GM21825 (cell line): ENCODE measurements at regions not wholly inside any gene's neighbourhood (a gene's known extent, or its start where the extent isn't known, plus 50 kb on each side); places are given as distances from the start of the nearest gene placed in this dataset.

ENCODE experiments used
- ATAC-seq: cut with Tn5 transposase; IDR thresholded peaks from one replicate; pipeline ENCODE4 v1.9.1; 2021; ENCODE audit warnings: mild to moderate bottlenecking, moderate library complexity; ENCODE audit not compliant: unreplicated experiment

DNA sequence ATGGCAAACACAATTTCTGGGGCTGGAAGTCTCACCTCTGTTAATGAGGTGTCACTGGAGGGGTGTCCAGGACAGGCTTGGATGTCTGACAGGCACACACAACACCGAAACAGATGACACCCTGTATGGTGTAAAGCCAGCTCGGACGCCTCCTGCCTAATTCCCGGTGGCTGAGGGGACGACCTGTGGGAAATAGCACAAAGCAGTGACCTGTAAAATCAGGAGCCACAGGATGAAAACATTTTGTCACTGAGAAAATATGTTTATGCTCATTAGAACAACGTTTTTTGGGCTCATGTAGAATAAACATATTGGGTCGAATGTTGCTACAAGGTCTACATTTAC, 285.0 kb upstream of the RTL1 start:
- no peak for ATAC-seq

DNA sequence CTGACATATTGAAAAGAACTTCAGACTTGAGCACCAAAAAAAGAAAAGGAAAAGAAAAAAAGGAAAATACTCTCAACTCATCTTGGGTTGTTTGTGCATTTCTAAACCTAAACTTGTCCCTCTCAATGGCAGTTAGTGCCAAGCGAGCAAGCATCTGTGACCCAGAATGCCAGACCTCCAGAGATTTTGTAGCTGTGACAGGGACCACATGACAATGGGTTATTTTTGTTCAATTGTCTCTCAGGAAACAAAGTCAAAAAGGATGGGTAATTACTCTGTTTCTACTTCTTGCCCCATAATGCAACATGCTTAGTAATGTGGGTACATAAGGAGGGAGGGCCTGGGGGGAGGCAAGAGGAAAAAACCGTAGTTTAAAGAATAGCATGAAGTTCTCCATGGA, 285.7 kb upstream of the RTL1 start:
- ATAC-seq = no peak

DNA sequence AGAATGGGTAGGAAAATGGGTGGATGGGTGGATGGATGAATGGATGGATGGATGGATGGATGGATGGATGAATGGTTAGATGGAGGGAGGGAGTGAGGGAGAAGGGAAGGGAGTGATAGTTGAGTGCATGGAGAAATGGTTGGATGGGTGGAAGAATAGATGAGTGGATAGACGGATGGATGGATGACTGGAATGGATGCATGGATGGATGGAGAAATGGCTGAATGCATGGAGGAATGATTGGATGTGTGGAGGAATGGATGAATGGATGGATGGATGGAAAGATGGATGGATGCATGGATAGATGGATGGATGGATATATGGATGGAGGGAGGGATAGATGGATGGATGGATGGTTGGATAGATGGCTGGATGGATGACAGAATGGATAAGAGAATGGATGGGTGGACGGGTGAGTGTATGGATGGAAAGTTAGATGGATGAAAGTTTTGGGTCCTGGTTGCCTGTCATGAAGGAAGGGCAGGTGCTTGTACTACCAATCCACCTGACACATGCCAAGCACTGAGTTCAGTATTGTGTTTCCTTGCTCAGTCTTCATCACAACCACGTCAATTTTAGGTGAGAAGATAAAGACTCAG, 286.5 kb upstream of the RTL1 start:
- no peak for ATAC-seq

DNA sequence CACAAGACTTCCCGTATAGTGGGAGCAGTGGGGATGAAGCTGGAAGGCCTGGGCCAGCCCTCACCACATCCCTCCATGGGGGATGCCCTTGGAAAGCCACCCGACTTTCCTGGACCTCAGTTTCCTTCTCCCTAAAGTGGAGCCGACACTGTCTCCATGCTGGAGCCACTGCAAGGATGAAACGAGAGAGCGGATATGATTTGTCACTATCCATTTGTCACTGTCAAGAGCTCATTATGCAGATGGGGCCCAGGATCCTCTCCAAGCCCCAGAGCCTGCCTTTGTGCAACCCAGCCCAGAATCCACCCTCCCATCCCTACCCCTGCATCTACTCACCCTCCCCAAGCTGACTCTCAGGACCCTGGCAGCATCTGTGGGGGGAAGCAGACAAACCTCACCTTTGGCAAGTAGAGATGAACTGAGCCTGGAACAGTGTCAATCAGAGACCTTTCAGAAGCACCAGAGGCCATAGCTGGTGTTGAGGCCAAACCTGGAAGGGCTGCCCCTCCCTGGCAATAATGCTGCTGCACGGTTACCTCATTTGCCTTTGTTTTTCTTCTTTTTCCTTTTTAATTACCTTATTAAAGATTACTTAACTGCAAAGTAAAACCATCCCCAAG, 287.7 kb upstream of the RTL1 start:
- ATAC-seq = no peak

DNA sequence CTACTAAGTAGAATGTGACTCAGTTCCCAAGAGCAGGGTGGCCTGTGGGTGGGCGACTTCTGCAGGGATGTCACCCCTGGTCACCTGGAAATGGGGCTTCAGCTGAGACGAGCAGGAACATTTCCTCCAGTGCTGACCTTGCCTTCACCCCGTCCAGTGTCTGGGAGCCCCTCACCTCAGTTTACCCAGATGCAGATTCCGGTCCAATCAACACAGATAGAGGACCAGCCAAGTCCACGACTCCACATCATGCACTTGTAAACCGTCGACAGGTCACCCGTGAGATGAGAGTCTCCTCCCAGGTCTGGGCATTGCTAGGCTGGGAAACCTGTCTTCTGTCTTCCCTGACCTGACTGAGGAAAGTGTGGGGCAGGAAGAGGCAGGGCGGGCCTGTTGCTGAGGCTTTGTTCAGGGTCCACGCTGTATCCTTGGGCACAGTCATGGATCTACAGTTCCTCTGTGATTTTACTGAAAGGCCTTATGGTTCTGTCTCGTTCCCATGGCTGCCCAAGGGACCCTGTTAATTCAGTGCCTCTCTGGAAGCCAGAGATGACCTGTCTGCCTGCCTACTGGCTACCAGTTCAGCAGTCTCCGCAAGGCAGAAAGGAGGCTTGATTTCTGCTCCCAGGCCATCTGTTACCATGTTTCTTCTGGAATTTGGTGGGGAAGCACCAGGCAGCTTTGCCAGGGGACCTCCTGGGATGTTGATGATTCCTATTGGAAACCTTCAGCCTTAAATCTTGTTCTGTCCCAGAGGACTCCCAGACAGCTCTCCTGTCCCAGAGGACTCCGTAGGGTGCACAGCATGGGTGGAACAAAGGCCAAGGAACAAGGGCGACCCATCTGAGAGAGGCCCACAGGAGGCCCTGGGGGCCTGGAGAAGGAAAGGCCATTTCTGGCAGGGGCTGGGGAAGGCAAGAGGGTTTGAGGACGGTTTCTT, 288.5 kb upstream of the RTL1 start:
- ATAC-seq = no peak

DNA sequence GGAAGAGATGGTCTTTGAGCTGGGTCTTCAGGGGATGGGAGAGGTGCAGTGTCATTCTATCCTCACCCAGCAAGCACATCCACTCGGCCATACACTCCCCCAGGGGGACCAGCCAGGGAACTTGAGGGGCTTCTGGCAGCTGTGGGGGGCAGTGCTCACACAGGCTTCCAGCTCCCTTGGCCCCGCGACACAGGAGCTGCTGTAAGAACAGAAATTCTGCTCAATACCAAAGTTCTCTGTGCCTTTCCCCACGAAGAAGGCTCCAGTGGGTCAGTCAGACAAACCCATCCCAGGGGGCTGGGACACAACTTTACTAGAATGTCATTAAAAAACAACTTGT, 289.1 kb upstream of the RTL1 start:
- no peak for ATAC-seq

DNA sequence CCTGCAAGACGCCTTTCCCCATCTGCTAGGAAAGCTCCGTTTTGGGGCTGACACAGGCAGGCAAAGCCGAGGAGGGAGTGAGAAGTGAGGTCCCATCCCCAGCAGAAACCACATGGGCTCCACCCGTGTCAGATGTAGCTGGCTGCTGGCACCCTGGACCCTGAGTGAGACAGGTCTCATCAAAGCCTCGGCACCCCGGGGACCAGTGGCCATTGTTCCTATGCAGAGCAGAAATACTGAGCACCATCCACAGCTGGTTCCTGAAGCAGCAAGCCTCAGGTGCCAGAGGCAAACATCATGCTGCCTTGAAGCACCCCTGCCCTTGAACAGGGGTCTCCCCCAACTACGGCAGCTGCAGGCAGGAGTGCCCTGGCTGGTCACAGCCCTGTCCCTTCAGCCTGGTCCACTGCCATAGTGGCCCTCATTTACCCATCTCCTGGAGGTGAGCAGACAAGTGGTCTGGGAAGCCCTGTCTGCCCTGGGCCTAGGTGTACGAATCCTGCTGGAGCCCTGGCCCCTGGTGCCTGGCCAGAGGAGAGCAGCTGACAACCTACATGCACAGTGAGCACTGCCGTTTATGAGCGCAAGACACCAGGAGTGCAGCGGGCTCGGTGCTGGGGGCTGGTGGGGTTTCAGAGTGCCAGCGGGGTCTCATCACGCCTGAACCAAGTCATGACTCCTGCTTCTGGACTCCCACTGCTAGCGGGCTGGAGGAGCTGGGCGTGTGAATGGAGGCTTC, 289.8 kb upstream of the RTL1 start:
- no peak for ATAC-seq

DNA sequence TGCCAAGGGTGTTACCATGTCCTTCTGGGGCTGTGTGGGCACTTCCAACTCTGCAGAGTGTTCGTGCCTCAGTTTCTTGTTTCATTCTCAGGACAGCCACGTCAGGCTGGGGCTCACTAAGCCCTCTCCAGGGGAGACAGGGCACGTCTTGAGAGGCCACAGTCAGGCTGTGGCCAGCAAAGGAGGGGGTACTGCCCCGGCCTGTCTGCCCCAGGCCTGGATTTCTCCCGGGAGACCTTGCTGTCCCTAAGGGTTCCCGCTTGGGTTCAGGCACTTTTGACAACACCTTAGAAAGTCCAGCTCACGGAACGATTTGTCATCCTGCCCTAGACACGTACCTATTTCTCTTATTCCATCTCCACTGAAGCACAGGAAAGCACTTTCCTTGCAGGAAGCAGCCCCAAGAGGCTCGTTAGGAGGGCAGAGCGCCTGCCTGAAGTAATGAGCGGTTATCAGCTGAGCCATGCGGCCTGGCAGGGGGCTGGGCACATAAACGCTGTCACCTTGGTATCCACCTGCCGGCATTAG, 290.4 kb upstream of the RTL1 start:
- ATAC-seq = no peak

DNA sequence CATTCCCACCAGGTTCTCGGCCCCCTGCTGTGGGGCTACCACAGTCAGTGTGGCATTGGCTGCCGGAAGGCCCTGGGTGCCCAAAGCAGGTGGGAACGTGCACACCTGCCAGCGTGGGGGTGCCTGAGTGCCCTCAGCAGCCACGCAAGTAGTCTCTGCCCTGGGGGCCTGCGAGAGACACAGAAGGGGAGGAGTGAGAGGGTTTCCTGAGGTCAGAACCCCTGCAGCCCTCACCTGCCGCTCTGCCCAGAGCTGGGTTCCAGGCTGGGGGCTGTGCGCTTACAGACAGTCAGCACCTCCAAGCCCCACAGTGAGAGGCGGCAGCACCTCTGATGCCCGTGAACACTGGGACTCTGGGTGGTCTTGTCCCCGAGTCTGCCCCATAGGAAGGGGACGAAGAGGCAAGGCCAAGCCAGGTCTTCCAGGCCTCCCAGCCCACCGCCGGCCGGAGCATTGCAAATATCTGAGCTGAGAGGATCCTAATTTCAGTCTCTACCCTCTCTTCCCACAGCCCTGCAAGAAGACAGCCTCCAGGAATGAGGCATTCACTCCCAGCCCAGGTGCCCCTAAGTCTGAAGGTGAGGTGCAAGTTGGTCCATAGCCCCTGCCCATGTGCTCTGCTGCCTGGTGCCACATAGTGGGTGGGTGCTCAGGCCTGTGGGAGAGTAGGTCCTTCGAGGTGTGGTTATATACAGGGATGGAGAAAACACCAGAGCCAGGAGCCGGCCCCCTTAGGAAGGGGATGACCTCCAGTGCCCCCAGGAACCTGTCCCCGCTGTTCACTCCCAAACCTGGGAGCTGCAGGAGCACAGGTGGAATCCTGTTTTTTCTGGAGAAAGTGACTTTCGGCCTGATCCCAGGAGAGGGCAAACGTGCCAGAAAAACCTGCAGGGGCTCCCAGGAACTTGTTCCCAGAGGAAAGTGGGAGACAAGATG, 291.1 kb upstream of the RTL1 start:
- no peak for ATAC-seq

DNA sequence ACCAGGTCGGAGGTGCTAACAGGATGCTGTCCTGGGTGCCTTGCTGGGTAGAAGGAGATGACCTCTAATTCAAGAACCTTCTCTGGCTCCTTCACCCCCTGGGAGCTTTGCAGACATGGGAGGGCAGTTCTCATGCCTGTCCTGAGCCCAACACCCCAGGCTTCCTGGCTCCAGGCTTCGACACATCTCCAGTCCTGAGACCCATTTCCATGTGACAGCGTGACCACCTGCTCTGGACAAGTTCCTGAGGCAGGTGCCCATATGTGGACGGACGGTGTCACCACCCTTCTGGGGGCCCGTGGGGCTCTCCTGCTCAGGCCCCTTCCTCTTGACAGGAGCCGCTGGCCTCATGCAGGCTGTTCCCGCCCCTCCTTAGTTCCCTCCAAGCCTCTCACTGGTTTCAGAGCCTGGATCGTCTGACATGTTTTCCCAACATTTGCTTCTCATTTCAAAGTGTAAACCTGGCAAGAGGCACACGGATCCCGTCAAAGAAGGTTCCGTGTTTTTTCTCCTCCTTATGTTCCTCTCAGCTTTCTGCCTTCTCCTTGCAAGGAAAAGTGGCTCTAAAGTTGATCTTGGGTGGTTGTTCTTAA, 291.9 kb upstream of the RTL1 start:
- no peak for ATAC-seq

DNA sequence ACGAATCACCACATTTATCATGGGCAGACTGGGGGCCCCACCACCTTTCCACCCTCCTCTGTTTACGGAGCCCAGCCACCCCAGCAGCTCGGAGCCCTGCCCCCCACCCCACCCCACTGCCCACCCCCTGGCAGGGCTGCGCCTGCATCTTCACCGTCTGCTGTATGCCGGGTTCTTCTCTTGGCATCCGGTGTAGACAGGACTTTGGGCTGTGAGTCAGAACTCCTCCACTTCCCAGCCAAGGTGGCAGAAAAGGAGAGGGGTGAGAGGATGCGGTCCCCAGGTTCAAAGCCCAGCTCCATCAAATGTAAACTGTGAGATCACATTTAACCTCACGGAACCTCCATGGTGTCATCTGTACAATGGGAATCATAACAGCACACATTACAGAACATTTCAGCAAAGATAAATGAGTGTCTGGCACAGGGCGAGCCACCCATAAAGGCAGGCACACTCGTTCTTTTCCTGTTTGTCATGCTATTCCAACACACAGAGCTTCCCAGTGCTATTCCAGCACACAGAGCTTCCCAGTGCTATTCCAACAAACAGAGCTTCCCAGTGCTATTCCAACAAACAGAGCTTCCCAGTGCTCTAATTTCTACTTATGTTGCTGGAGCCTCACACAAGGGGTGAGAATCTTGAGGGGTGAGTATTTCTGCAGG, 292.7 kb upstream of the RTL1 start:
- no peak for ATAC-seq

DNA sequence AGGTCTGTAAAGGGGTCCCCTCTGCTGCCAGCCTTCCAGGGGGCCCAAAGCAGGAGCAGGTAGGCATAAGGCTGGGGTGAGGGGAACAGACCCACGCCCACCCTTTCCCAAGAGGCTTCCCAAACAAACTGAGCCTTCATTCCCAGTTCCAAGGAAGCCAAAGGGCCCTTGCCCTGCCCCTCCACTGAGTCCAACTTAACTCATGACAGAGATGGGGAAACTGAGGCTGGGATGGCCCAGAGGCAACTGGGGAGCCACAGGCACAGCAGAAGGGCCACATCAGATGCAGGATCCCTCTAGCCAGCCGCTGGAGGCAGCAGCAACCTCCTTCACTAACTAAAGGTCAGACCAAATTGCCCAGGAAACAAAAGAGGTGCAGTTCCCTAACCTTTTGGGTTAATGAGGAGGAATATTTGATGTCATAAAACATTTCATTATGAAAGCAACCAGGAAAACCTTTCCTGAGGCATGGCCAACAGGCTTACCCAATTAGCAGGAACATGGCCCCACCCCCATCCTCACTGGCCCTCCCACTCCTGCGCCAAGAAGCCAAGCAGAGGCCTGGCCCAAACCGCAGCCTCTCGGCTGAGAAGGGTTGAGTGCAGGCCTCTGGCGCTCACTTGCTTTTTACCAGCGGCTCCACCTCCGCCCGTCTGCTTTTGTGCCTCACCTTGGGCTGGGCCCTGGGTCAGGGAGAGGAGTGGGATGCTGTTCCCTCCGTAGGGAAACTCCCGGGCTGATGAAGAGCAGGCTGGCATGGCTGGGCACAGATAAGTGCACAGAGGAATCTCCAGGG, 293.5 kb upstream of the RTL1 start:
- ATAC-seq = no peak

DNA sequence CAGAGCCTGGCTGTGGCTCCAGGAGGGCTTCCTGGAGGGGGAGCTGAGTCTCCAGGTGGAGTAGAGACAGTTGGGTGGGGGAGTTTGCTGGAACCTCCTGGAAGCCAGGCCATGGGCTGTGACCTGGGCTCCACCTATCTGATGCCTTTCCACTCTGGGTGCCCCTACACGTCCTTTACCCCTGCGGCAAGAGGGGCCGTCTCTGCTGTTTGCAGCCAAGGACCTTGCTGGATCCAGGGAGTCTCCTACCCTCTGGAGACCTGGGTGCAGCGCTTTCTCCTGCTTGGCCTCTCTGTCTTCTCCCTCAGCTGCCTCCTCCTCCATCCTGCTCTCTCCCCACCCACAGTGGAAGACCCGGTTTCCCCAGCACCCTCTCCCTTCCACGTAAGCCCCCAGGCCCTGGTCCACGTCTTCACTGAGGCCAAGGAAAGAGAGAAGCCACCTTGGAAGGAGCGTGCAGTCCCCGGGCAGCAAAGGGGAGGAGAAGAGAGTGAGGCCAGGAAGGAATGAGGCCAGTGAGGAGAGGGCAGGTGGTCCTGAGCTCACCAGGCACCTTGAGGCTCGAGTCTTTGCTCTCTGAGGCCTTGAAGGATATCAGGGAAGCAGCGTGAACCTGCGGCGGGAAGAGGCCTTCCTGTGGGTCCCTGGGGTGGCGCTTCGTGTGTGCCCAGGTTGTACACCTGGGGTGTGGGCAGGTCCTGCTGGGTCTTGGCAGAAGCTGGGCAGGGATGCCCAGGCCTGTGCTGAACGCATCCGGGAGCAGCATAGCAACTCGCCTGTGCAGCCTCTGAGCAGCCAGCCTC, 294.3 kb upstream of the RTL1 start:
- ATAC-seq = no peak

DNA sequence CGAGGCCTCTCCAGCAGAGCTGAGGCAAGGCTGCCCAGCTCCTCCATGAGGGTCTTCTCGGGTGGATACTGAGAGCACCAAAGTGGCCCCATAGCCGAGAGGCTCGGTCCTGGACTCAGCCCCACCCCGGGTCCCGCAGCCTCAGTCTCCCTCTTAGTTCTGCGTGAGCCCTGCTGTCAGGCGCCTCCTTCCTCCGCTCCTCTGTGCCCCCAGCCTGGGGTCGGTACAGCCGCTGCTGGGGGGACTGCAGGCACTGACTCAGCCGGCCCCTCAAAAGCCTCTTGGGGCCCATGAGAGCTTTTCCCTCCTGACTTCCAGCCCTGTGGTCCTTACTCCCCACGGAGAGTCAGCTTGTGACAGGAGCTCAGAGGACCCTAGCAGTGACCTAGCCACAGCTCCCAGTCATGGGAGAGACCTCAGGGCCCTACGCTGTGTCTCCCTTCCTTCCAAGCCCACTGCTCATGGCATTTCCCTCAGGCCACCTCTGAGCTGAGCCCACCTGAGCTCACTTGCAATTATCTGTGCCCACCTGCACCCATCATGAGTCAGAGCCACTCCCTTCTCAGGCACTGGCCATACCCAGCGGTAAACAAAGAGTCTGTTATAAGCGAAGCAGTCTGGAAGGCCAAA, 295.0 kb upstream of the RTL1 start:
- no peak for ATAC-seq

DNA sequence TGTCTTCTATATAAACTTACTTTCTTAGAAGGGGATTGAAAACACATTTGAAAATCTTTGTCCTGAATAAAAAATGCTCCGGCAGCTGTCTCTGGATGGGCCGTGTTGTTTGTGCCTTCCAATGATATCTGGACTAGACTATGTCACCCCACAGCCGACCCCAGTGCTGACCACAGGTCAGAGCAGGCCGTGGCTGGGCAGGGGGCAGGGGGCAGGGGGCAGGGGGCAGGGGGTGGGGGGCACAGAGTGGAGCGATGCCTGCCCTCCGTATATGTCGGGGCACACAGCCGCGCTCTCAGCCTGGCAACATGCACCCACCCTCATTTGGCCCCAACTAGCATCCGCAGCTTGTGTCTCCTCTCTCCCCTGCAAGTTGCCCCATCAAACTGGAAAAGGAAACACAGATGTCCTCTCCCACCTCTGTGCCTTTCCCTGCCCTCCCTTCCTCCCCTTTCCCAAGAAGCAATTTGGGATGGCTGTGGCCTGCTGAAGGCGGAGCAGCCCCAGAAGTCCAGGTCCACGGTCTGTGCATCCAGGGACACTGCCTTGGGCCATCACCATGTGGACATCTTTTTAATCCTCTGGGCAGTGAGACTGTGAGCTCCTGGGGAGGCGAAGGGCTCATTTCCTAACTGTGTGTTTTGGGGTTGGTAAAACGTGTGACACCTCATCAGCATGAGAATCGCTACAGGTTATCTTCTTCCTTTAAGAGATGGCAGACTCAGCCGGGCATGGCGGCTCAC, 295.7 kb upstream of the RTL1 start:
- no peak for ATAC-seq

DNA sequence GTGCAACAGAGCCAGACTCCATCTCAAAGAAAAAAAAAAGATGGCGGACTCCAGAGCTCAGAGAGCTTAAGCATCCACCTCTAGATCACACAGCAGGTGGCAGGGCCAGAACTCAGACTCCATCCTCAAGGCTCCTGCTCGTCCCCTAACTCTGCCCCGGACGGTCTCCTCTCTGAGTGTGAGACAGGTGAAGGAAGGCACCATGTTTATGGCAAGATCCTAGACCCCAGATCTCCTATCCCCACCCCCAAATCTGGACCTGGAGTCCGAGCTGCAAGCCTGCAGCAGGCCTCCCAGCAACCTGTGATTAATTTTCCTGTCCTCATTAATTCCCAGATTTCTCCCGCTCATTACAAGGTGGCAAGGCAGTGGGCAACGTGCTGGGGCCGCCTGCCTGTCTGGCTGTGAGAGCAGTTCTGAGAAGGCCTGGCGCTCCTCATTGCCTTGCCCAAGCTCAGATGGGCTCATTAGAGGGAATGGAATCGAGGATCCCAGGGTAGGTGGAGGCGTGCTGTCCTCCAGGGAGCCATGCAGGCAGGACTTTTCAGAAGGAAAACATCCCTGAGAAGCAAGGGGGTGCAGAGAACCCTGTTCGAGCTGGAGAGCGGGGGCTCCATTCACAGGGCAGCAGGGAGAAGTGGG, 296.6 kb upstream of the RTL1 start:
- no peak for ATAC-seq
